ENCODE measurements at regions not wholly inside any gene's neighbourhood (a gene's known extent, or its start where the extent isn't known, plus 50 kb on each side); places are given as distances from the start of the nearest gene placed in this dataset.
"Not testable (repeated sequence)": the region's sequence is repeated elsewhere in the genome, so short reads cannot be mapped to it uniquely, and the experiment has no call there.

GRCh38 chr1:55775007-55775406 lies 559.8 kb upstream of the USP24 start:
- no peak for DNase-seq (ENCODE audit: low spot score)
- TF ChIP-seq CTCF (IDR thresholded peaks at IDR 0.05; ENCODE audit: borderline replicate concordance, control extremely low read depth, extremely low read depth, insufficient read depth, missing control alignments), result no peak
- in situ Hi-C loops (cut with MboI; ENCODE audit: low sequenced_read_pairs, unreplicated experiment), result no loop called here

GRCh38 chr1:55774446-55774845 lies 559.3 kb upstream of the USP24 start:
- DNase-seq (ENCODE audit: low spot score), result no peak
- in situ Hi-C loops (cut with MboI; ENCODE audit: low sequenced_read_pairs, unreplicated experiment), result no loop called here
- no peak for TF ChIP-seq CTCF (IDR thresholded peaks at IDR 0.05; ENCODE audit: borderline replicate concordance, control extremely low read depth, extremely low read depth, insufficient read depth, missing control alignments)

- in situ Hi-C loops (cut with MboI; ENCODE audit: low sequenced_read_pairs, unreplicated experiment), result no loop called here
- TF ChIP-seq CTCF (IDR thresholded peaks at IDR 0.05; ENCODE audit: borderline replicate concordance, control extremely low read depth, extremely low read depth, insufficient read depth, missing control alignments), result no peak
- no peak for DNase-seq (ENCODE audit: low spot score)
Observed at GRCh38 chr1:55773211-55773940, 558.2 kb upstream of the USP24 start.

GRCh38 chr1:55768327-55768952 lies 553.3 kb upstream of the USP24 start:
- DNase-seq (ENCODE audit: low spot score), result no peak
- in situ Hi-C loops (cut with MboI; ENCODE audit: low sequenced_read_pairs, unreplicated experiment), result no loop called here
- no peak for TF ChIP-seq CTCF (IDR thresholded peaks at IDR 0.05; ENCODE audit: borderline replicate concordance, control extremely low read depth, extremely low read depth, insufficient read depth, missing control alignments)

GRCh38 chr1:55767171-55767570 lies 552.0 kb upstream of the USP24 start:
- in situ Hi-C loops (cut with MboI; ENCODE audit: low sequenced_read_pairs, unreplicated experiment), result no loop called here
- no peak for TF ChIP-seq CTCF (IDR thresholded peaks at IDR 0.05; ENCODE audit: borderline replicate concordance, control extremely low read depth, extremely low read depth, insufficient read depth, missing control alignments)
- no peak for DNase-seq (ENCODE audit: low spot score)

- in situ Hi-C loops (cut with MboI; ENCODE audit: low sequenced_read_pairs, unreplicated experiment); DNase-seq (ENCODE audit: low spot score): not testable (repeated sequence)
Observed at GRCh38 chr1:55765505-55765904, 550.3 kb upstream of the USP24 start.

- in situ Hi-C loops (cut with MboI; ENCODE audit: low sequenced_read_pairs, unreplicated experiment), result no loop called here
- no peak for DNase-seq (ENCODE audit: low spot score)
- no peak for TF ChIP-seq CTCF (IDR thresholded peaks at IDR 0.05; ENCODE audit: borderline replicate concordance, control extremely low read depth, extremely low read depth, insufficient read depth, missing control alignments)
Observed at GRCh38 chr1:55751776-55752175, 536.6 kb upstream of the USP24 start.

Data from GM13976 (cell line).